IMR-90 (cell line): ENCODE measurements at regions not wholly inside any gene's neighbourhood (a gene's known extent, or its start where the extent isn't known, plus 50 kb on each side); places are given as distances from the start of the nearest gene placed in this dataset.

Experiments
- ATAC-seq: fragments of 200-7000 bp; cut with Tn5 transposase; 2 replicates; pipeline ENCODE4 v1.9.1; 2020; ENCODE audit warnings: low read depth, mild to moderate bottlenecking, moderate library complexity
- BruUV-seq: library from RNA; stranded (reverse); fragments of 400-500 nt; replicated peaks from 2 replicates; lab custom pipeline; 2021; lab: Mats Ljungman, UMichigan
- CTCF ChIA-PET: fragments of 300-600 bp; formaldehyde crosslinking; extraction: SDS; loops from one replicate; lab custom pipeline; 2021; ENCODE audit warnings: antibody characterized with exemption; lab: Yijun Ruan, JAX
- POLR2A ChIA-PET: fragments of 300-600 bp; sonication (Branson Sonifier 250); formaldehyde crosslinking; loops from one replicate; lab custom pipeline; 2022; ENCODE audit warnings: antibody characterized with exemption; ENCODE audit not compliant: unreplicated experiment; lab: Charles Lee
- DNase-seq: peaks from one replicate; pipeline ENCODE4 v3.0.0; 2013
- H2AFZ ChIP-seq: replicated peaks from 2 replicates; pipeline ENCODE3; 2013; ENCODE audit warnings: low read length, mild to moderate bottlenecking; ENCODE audit not compliant: poor library complexity
- H2AK5ac ChIP-seq: 2 replicates; pipeline ENCODE4 v1.6.1; 2013; ENCODE audit warnings: low read depth, low read length, inconsistent platforms
- H2AK9ac ChIP-seq: replicated peaks from 2 replicates; pipeline ENCODE3; 2013; ENCODE audit warnings: mild to moderate bottlenecking, low read depth, low read length, moderate library complexity; ENCODE audit not compliant: poor library complexity
- H2BK120ac ChIP-seq: 2 replicates; pipeline ENCODE4 v1.6.1; 2013; ENCODE audit warnings: low read depth, low read length, inconsistent platforms
- H2BK15ac ChIP-seq: 3 replicates; pipeline ENCODE4 v1.6.1; 2013; ENCODE audit warnings: low read depth, low read length, inconsistent platforms
- H2BK20ac ChIP-seq: 2 replicates; pipeline ENCODE4 v1.6.1; 2013; ENCODE audit warnings: low read depth, mild to moderate bottlenecking, inconsistent platforms, low read length, moderate library complexity
- H2BK5ac ChIP-seq: 2 replicates; pipeline ENCODE4 v1.6.1; 2013; ENCODE audit warnings: mild to moderate bottlenecking, low read depth, low read length, inconsistent platforms; ENCODE audit not compliant: poor library complexity, severe bottlenecking
- H3K14ac ChIP-seq: replicated peaks from 2 replicates; pipeline ENCODE4 v1.6.1; 2013; ENCODE audit warnings: low read depth, low read length, inconsistent platforms
- H3K18ac ChIP-seq: 2 replicates; pipeline ENCODE4 v1.6.1; 2013; ENCODE audit warnings: low read depth, low read length, control low read depth
- H3K23ac ChIP-seq: 2 replicates; pipeline ENCODE4 v1.6.1; 2013; ENCODE audit warnings: low read depth, low read length, inconsistent platforms
- H3K27ac ChIP-seq: 2 replicates; pipeline ENCODE4 v1.5.1; 2013; ENCODE audit warnings: mild to moderate bottlenecking, control low read depth, low read length; ENCODE audit not compliant: insufficient read depth
- H3K27me3 ChIP-seq: 2 replicates; pipeline ENCODE4 v1.6.1; 2013; ENCODE audit warnings: low read length; ENCODE audit not compliant: control insufficient read depth, insufficient read depth
- H3K36me3 ChIP-seq: 2 replicates; pipeline ENCODE4 v1.6.1; 2013; ENCODE audit warnings: low read length, mixed read lengths; ENCODE audit not compliant: control insufficient read depth, insufficient read depth
- H3K4ac ChIP-seq: 2 replicates; pipeline ENCODE4 v1.6.1; 2013; ENCODE audit warnings: low read depth, low read length, inconsistent platforms
- H3K4me1 ChIP-seq: 2 replicates; pipeline ENCODE4 v1.6.1; 2013; ENCODE audit warnings: low read length, mixed read lengths; ENCODE audit not compliant: control insufficient read depth, insufficient read depth
- H3K4me2 ChIP-seq: 2 replicates; pipeline ENCODE4 v1.6.1; 2013; ENCODE audit warnings: low read depth, mild to moderate bottlenecking, control low read depth, low read length, moderate library complexity
- H3K4me3 ChIP-seq: 2 replicates; pipeline ENCODE4 v1.5.1; 2013; ENCODE audit warnings: low read depth, mild to moderate bottlenecking, control low read depth, low read length, moderate library complexity; ENCODE audit not compliant: insufficient read depth
- H3K56ac ChIP-seq: 2 replicates; pipeline ENCODE4 v1.6.1; 2013; ENCODE audit warnings: low read length, inconsistent platforms; ENCODE audit not compliant: insufficient read depth; ENCODE audit errors: extremely low read depth
- H3K79me1 ChIP-seq, 2 experiments: 2 replicates each; pipeline ENCODE4 v1.6.1; 2013; ENCODE audit warnings: low read length in 2 of 2, inconsistent platforms in 1 of 2, low read depth in 1 of 2
- H3K9ac ChIP-seq: 2 replicates; pipeline ENCODE4 v1.6.1; 2013; ENCODE audit warnings: low read depth, low read length, control low read depth
- H3K9me1 ChIP-seq: 2 replicates; pipeline ENCODE4 v1.6.1; 2013; ENCODE audit warnings: low read length, inconsistent platforms; ENCODE audit not compliant: insufficient read depth
- H3K9me3 ChIP-seq: 2 replicates; pipeline ENCODE4 v1.6.1; 2013; ENCODE audit warnings: low read length; ENCODE audit not compliant: control insufficient read depth, insufficient read depth
- H4K20me1 ChIP-seq: 2 replicates; pipeline ENCODE4 v1.6.1; 2013; ENCODE audit warnings: low read length, inconsistent platforms; ENCODE audit not compliant: insufficient read depth
- H4K5ac ChIP-seq: 2 replicates; pipeline ENCODE4 v1.6.1; 2013; ENCODE audit warnings: mild to moderate bottlenecking, low read depth, low read length, control low read depth
- H4K8ac ChIP-seq, 2 experiments: 2 replicates each; pipeline ENCODE4 v1.6.1; 2013; ENCODE audit warnings: low read depth in 2 of 2, low read length in 2 of 2, control low read depth in 1 of 2, inconsistent platforms in 1 of 2
- H4K91ac ChIP-seq: 2 replicates; pipeline ENCODE4 v1.6.1; 2013; ENCODE audit warnings: low read depth, low read length, inconsistent platforms; ENCODE audit not compliant: insufficient read depth
- CEBPB ChIP-seq: IDR thresholded peaks from 2 replicates; pipeline ENCODE4 v1.6.1; 2012; ENCODE audit warnings: low read depth, low read length, improper control_type of control experiment
- CHD1 ChIP-seq: IDR thresholded peaks from 2 replicates; pipeline ENCODE4 v1.6.1; 2012; ENCODE audit warnings: low read depth, low read length, improper control_type of control experiment
- NFE2L2 ChIP-seq: fragments of 150-350 bp; IDR thresholded peaks from 2 replicates; pipeline ENCODE4 v1.6.1; 2016; ENCODE audit warnings: low read depth, mild to moderate bottlenecking, low read length
- RFX5 ChIP-seq: IDR thresholded peaks from 2 replicates; pipeline ENCODE4 v1.8.0; 2012; ENCODE audit warnings: low read depth, mild to moderate bottlenecking, low read length, moderate library complexity
- SMC3 ChIP-seq: fragments of 150-350 bp; IDR thresholded peaks from 2 replicates; pipeline ENCODE4 v1.6.1; 2016; ENCODE audit warnings: low read depth, mild to moderate bottlenecking, antibody characterized with exemption, low read length, moderate library complexity
- WGBS, 2 experiments: methylation state at CpG; one replicate each; pipeline versions ENCODE4 v1.1.5 to v1.1.7; 2013; ENCODE audit warnings: missing lambda C conversion rate in 2 of 2; ENCODE audit not compliant: insufficient read length in 1 of 2; ENCODE audit errors: extremely low coverage in 2 of 2; 5-methylcytosine and 5-hydroxymethylcytosine counted together
- dilution Hi-C: fragments of 300-500 bp; cut with HindIII; formaldehyde crosslinking; loops from one replicate; pipeline ENCODE4 v1.14.3; 2018; ENCODE audit warnings: low sequenced_read_pairs; ENCODE audit not compliant: unreplicated experiment
- in situ Hi-C: fragments of 300-500 bp; cut with MboI; formaldehyde crosslinking; loops from 3 replicates; pipeline ENCODE4 v1.14.3; 2019; ENCODE audit warnings: low sequenced_read_pairs, inconsistent platforms, mixed read lengths
- intact Hi-C: fragments of 100-400 bp; cut with micrococcal nuclease; formaldehyde crosslinking; loops from 2 replicates; pipeline ENCODE4 v1.10.0; 2022
- TF ChIP-seq, protein P1 (sequence below): conservative IDR thresholded peaks from 2 replicates; pipeline ENCODE4 v1.5.1; 2012; ENCODE audit warnings: mild to moderate bottlenecking, low read depth, low read length, improper control_type of control experiment

DNA sequence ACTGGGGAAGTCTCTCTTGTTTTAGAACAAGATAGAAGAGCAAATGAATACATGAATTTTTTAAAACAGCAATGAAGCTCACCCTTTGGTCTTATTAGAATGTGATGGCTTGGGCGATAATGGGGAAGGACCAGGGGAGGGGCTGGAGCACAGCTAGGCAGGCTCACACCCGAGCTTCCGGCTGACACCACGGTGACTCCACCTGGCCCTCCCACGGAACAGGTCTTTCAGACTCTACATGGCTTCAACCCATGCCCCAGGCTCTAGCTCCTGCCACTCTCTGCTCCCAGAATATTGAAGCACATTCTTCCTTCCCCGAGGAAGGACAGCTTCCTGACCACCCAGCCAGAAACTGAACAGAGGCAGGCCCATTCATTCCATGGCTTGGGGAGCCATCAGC lies 127.5 kb upstream of the AGAP1 start:
- Histone ChIP-seq H4K5ac (no peak overlapping the region), H2AK5ac (no peak overlapping the region), H4K91ac (no peak overlapping the region), H3K18ac (no peak overlapping the region), H3K9me3 (no peaks in the 10 kb centered on the region), H3K56ac (no peak overlapping the region), H3K4me3 (no peak overlapping the region), H3K9me1 (peaks cover 2% of the 10 kb centered on the region; the same call in 1 of the 2 replicates), H2AK9ac (no peak overlapping the region), H2BK20ac (no peak overlapping the region), H4K20me1 (no peaks in the 10 kb centered on the region), H3K9ac (no peak overlapping the region), H2BK120ac (no peak overlapping the region), H2BK5ac (no peak overlapping the region), H3K27me3 (peaks cover 62% of the 10 kb centered on the region), H3K14ac (no peak overlapping the region), H3K27ac (no peak overlapping the region), H3K23ac (no peak overlapping the region), H3K4me2 (no peak overlapping the region), H3K79me1 (no peaks in the 10 kb centered on the region), H2AFZ (no peak overlapping the region), H3K4me1 (no peaks in the 10 kb centered on the region), H2BK15ac (no peak overlapping the region), H3K36me3 (no peaks in the 10 kb centered on the region), H4K8ac (no peak overlapping the region), H3K4ac (no peak overlapping the region)
- in situ Hi-C loops (no loop called here), dilution Hi-C loops (no loop called here), intact Hi-C loops (no loop called here)
- BruUV-seq, result no TSS peak
- CTCF ChIA-PET, result no interaction called here
- no peak for DNase-seq
- POLR2A ChIA-PET, result no interaction called here
- TF ChIP-seq SMC3 (no peak), CHD1 (no peak), CEBPB (no peak), NFE2L2 (no peak), RFX5 (no peak)
- TF ChIP-seq, protein P1, sequence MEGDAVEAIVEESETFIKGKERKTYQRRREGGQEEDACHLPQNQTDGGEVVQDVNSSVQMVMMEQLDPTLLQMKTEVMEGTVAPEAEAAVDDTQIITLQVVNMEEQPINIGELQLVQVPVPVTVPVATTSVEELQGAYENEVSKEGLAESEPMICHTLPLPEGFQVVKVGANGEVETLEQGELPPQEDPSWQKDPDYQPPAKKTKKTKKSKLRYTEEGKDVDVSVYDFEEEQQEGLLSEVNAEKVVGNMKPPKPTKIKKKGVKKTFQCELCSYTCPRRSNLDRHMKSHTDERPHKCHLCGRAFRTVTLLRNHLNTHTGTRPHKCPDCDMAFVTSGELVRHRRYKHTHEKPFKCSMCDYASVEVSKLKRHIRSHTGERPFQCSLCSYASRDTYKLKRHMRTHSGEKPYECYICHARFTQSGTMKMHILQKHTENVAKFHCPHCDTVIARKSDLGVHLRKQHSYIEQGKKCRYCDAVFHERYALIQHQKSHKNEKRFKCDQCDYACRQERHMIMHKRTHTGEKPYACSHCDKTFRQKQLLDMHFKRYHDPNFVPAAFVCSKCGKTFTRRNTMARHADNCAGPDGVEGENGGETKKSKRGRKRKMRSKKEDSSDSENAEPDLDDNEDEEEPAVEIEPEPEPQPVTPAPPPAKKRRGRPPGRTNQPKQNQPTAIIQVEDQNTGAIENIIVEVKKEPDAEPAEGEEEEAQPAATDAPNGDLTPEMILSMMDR, result no peak
- no CpG with 5 or more reads among the region's 6 CpGs for WGBS, 2 experiments
- ATAC-seq, result no peak
